ENCODE measurements at regions not wholly inside any gene's neighbourhood (a gene's known extent, or its start where the extent isn't known, plus 50 kb on each side); places are given as distances from the start of the nearest gene placed in this dataset.

DNA sequence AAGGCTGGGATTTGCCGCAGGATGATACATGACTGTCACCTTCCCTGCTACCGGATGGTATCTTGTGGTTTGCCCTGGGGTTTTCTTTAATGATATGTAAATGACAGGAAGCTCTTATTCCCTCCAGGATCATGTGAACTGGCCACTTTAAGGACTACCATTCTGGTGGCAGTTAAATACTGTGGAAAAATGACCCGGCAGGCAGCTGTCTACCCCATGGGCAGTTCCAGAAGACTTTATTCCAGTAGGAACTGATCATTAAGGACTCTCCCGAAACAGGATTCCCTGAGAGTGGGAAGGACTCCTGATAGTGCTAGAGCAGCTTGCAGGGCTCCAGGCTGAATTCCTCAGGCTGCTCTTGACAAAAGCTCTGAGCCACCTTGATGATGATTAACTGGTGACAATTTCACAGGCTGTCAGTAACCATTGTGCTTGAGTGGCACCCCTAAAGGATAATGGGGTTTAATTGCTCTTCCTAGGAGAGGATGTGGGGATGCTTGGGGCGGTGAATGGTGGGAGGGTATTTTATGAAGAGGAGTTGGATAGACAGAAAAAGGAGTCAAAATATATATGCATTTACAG is 212.0 kb downstream of the CPS1 start (continued):
- TF ChIP-seq FOSL1 (IDR thresholded peaks at IDR 0.05; ENCODE audit: low read depth): no peak
- no peak for TF ChIP-seq SP1 (IDR thresholded peaks at IDR 0.05; ENCODE audit: low read depth)
- no peak for TF ChIP-seq POLR2AphosphoS5 (IDR thresholded peaks at IDR 0.05; ENCODE audit: low read depth, low read length)

DNA sequence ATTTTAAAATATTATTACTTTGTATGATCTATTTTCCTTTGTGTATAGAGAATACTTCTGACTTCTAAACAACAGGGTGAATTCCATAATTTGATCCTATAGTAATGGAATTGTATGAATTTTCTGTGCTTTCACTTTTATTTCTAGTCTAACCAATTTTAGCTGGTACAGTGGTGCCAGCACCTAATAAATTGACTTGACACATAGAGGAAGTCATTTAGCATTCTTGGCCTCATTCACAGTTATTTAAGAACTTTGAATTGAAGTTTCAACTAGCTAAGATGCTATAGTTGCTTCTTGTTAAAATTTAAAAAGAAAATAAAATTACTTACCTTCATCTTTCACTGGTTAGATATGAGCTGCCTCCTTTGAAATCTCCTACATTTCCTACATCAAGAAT is 220.4 kb downstream of the CPS1 start:
- no peaks in the 10 kb centered on the region for H3K27me3 ChIP-seq (ENCODE audit: insufficient read depth, low read length)
- intact Hi-C loops (cut with micrococcal nuclease): no loop called here
- no peaks in the 10 kb centered on the region for H3K36me3 ChIP-seq (ENCODE audit: control insufficient read depth in 1 of 2, insufficient read depth in 2 of 2, low read length in 2 of 2)
- POLR2A ChIA-PET: no interaction called here
- no TSS peak for BruUV-seq (replicated peaks)
- H3K4me2 ChIP-seq (ENCODE audit: low read length): no peak overlapping the region
- RAD21 ChIA-PET (ENCODE audit: low non-redundant PET in 1 of 2, low total read pairs in 2 of 2, uncharacterized antibody in 2 of 2, unreplicated experiment in 2 of 2): no interaction called here
- H3K9ac ChIP-seq (ENCODE audit: low read length): no peak overlapping the region
- CTCF ChIA-PET: no interaction called here
- H3K9me3 ChIP-seq (ENCODE audit: control insufficient read depth in 1 of 2, insufficient read depth in 1 of 2, low read depth in 1 of 2, low read length in 2 of 2): no peaks in the 10 kb centered on the region
- DNase-seq (ENCODE audit: low read depth, low spot score) (no peak), ATAC-seq (no peak)
- no peak overlapping the region for H3K4me3 ChIP-seq (replicated peaks in 1 of 2; ENCODE audit: low read depth in 1 of 2, low read length in 2 of 2)
- H3K79me2 ChIP-seq (ENCODE audit: insufficient read depth, low read length): no peaks in the 10 kb centered on the region
- no peaks in the 10 kb centered on the region for H4K20me1 ChIP-seq (ENCODE audit: insufficient read depth)
- TF ChIP-seq CEBPB (IDR thresholded peaks at IDR 0.05; ENCODE audit: low read depth) (no peak), CBX3 (IDR thresholded peaks at IDR 0.05; ENCODE audit: low read depth) (no peak), TCF7L2 (IDR thresholded peaks at IDR 0.05; ENCODE audit: borderline replicate concordance, extremely low read depth, insufficient read depth, insufficient read length) (no peak), POLR2AphosphoS5 (IDR thresholded peaks at IDR 0.05; ENCODE audit: low read depth, low read length) (no peak), SP1 (IDR thresholded peaks at IDR 0.05; ENCODE audit: low read depth) (no peak), SIN3A (IDR thresholded peaks at IDR 0.05; ENCODE audit: low read depth) (no peak), FOSL1 (IDR thresholded peaks at IDR 0.05; ENCODE audit: low read depth) (no peak), JUND (IDR thresholded peaks at IDR 0.05) (no peak), ELF1 (IDR thresholded peaks at IDR 0.05; ENCODE audit: borderline replicate concordance, low read depth) (no peak)
- TF ChIP-seq, protein P1, sequence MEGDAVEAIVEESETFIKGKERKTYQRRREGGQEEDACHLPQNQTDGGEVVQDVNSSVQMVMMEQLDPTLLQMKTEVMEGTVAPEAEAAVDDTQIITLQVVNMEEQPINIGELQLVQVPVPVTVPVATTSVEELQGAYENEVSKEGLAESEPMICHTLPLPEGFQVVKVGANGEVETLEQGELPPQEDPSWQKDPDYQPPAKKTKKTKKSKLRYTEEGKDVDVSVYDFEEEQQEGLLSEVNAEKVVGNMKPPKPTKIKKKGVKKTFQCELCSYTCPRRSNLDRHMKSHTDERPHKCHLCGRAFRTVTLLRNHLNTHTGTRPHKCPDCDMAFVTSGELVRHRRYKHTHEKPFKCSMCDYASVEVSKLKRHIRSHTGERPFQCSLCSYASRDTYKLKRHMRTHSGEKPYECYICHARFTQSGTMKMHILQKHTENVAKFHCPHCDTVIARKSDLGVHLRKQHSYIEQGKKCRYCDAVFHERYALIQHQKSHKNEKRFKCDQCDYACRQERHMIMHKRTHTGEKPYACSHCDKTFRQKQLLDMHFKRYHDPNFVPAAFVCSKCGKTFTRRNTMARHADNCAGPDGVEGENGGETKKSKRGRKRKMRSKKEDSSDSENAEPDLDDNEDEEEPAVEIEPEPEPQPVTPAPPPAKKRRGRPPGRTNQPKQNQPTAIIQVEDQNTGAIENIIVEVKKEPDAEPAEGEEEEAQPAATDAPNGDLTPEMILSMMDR (IDR thresholded peaks at IDR 0.05 in 2 of 3, conservative IDR thresholded peaks at IDR 0.05 in 1 of 3; ENCODE audit: borderline replicate concordance in 1 of 3, insufficient read depth in 1 of 3, low read depth in 2 of 3, low read length in 2 of 3): no peak
- TF ChIP-seq, protein P2, sequence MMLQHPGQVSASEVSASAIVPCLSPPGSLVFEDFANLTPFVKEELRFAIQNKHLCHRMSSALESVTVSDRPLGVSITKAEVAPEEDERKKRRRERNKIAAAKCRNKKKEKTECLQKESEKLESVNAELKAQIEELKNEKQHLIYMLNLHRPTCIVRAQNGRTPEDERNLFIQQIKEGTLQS (IDR thresholded peaks at IDR 0.05): no peak
- TF ChIP-seq, protein P3, sequence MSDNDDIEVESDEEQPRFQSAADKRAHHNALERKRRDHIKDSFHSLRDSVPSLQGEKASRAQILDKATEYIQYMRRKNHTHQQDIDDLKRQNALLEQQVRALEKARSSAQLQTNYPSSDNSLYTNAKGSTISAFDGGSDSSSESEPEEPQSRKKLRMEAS (IDR thresholded peaks at IDR 0.05): no peak
- TF ChIP-seq, protein P4, sequence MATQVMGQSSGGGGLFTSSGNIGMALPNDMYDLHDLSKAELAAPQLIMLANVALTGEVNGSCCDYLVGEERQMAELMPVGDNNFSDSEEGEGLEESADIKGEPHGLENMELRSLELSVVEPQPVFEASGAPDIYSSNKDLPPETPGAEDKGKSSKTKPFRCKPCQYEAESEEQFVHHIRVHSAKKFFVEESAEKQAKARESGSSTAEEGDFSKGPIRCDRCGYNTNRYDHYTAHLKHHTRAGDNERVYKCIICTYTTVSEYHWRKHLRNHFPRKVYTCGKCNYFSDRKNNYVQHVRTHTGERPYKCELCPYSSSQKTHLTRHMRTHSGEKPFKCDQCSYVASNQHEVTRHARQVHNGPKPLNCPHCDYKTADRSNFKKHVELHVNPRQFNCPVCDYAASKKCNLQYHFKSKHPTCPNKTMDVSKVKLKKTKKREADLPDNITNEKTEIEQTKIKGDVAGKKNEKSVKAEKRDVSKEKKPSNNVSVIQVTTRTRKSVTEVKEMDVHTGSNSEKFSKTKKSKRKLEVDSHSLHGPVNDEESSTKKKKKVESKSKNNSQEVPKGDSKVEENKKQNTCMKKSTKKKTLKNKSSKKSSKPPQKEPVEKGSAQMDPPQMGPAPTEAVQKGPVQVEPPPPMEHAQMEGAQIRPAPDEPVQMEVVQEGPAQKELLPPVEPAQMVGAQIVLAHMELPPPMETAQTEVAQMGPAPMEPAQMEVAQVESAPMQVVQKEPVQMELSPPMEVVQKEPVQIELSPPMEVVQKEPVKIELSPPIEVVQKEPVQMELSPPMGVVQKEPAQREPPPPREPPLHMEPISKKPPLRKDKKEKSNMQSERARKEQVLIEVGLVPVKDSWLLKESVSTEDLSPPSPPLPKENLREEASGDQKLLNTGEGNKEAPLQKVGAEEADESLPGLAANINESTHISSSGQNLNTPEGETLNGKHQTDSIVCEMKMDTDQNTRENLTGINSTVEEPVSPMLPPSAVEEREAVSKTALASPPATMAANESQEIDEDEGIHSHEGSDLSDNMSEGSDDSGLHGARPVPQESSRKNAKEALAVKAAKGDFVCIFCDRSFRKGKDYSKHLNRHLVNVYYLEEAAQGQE (IDR thresholded peaks at IDR 0.05; ENCODE audit: low read depth): no peak
- TF ChIP-seq, protein P5, sequence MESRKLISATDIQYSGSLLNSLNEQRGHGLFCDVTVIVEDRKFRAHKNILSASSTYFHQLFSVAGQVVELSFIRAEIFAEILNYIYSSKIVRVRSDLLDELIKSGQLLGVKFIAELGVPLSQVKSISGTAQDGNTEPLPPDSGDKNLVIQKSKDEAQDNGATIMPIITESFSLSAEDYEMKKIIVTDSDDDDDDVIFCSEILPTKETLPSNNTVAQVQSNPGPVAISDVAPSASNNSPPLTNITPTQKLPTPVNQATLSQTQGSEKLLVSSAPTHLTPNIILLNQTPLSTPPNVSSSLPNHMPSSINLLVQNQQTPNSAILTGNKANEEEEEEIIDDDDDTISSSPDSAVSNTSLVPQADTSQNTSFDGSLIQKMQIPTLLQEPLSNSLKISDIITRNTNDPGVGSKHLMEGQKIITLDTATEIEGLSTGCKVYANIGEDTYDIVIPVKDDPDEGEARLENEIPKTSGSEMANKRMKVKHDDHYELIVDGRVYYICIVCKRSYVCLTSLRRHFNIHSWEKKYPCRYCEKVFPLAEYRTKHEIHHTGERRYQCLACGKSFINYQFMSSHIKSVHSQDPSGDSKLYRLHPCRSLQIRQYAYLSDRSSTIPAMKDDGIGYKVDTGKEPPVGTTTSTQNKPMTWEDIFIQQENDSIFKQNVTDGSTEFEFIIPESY (IDR thresholded peaks at IDR 0.05; ENCODE audit: extremely low read depth, insufficient replicate concordance, low read length): no peak
- no peaks in the 10 kb centered on the region for H3K9me2 ChIP-seq (ENCODE audit: insufficient read depth)
- no peak overlapping the region for H3K27ac ChIP-seq (ENCODE audit: low read depth, low read length)
- H3K4me1 ChIP-seq (ENCODE audit: control insufficient read depth in 1 of 2, insufficient read depth in 2 of 2, low read length in 2 of 2): no peaks in the 10 kb centered on the region
- H2AFZ ChIP-seq (ENCODE audit: low read depth, low read length, poor library complexity, severe bottlenecking): no peak overlapping the region

Data from HCT116 (cell line).